OCI-LY3 (cell line): ENCODE measurements at regions not wholly inside any gene's neighbourhood (a gene's known extent, or its start where the extent isn't known, plus 50 kb on each side); places are given as distances from the start of the nearest gene placed in this dataset.

Experiments
- H2AFZ ChIP-seq: fragments of 200-600, 300-600 bp; shearing (Covaris generic); 2 replicates; pipeline ENCODE4 v1.6.0; 2014; ENCODE audit warnings: antibody characterized with exemption, low read depth, low read length
- H3K27ac ChIP-seq: fragments of 200-600, 300-600 bp; sonication (generic); 2 replicates; pipeline ENCODE4 v1.5.1; 2014; ENCODE audit warnings: mild to moderate bottlenecking, low read length, moderate library complexity, mixed read lengths
- H3K27me3 ChIP-seq: fragments of 200-600, 300-600 bp; sonication (generic); 2 replicates; pipeline ENCODE4 v1.6.1; 2014; ENCODE audit warnings: low read depth, low read length, mixed read lengths
- H3K36me3 ChIP-seq: fragments of 200-600, 300-600 bp; sonication (generic); replicated peaks from 2 replicates; pipeline ENCODE3; 2014; ENCODE audit warnings: low read depth, low read length, mixed read lengths
- H3K4me1 ChIP-seq: fragments of 300-600, 200-600 bp; sonication (generic); 2 replicates; pipeline ENCODE4 v1.6.1; 2014; ENCODE audit warnings: low read length, mixed read lengths
- H3K4me2 ChIP-seq: fragments of 200-600, 300-600 bp; sonication (generic); 2 replicates; pipeline ENCODE4 v1.6.1; 2014; ENCODE audit warnings: low read length, mixed read lengths
- H3K4me3 ChIP-seq: fragments of 300-600, 200-600 bp; sonication (generic); 2 replicates; pipeline ENCODE4 v1.5.1; 2014; ENCODE audit warnings: antibody characterized with exemption, mild to moderate bottlenecking, low read length, moderate library complexity
- H3K79me2 ChIP-seq: fragments of 300-600, 200-600 bp; shearing (Covaris generic); 2 replicates; pipeline ENCODE4 v1.6.1; 2014; ENCODE audit warnings: mild to moderate bottlenecking, low read length, mixed read lengths
- H3K9ac ChIP-seq: fragments of 300-600, 200-600 bp; shearing (Covaris generic); 2 replicates; pipeline ENCODE4 v1.6.0; 2014; ENCODE audit warnings: mild to moderate bottlenecking, low read length, moderate library complexity
- H3K9me3 ChIP-seq: fragments of 200-600, 300-600 bp; shearing (Covaris generic); 2 replicates; pipeline ENCODE4 v1.6.1; 2014; ENCODE audit warnings: low read length, mixed read lengths; ENCODE audit not compliant: insufficient read depth
- H4K20me1 ChIP-seq: fragments of 200-600, 300-600 bp; sonication (generic); 2 replicates; pipeline ENCODE4 v1.6.1; 2016; ENCODE audit warnings: low read length, mixed read lengths; ENCODE audit not compliant: insufficient read depth
- EZH2phosphoT487 ChIP-seq: fragments of 200-600 bp; shearing (Covaris generic); IDR thresholded peaks from 2 replicates; pipeline ENCODE4 v1.6.1; 2018; ENCODE audit warnings: antibody characterized with exemption, mixed run types, low read depth
- TF ChIP-seq, protein P1 (sequence below): fragments of 200-600, 300-600 bp; sonication (generic); IDR thresholded peaks from 2 replicates; pipeline ENCODE4 v1.5.1; 2014; ENCODE audit warnings: antibody characterized with exemption, low read length, low read depth

DNA sequence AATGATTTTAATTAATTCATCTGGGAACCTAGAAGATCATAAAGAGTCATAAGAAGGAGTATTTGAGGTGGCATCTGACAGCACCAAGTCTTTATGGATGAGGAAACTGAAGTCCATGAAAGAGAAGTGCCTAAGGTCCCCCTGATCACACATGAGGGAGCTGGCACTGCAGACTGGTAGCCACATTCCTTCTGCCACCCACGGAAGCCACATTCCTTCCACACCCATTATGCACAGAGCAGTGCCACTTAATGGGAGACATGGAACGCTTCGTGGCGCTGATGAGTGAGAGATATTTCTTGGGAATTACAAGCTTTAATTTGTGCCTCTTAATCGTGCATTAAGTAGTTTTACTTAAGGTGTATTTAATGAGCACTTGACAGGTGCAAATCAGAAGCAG lies 139.3 kb upstream of the NTF3 start:
- no peak overlapping the region for H3K9ac ChIP-seq
- no peaks in the 10 kb centered on the region for H3K9me3 ChIP-seq
- no peak for TF ChIP-seq EZH2phosphoT487
- TF ChIP-seq, protein P1, sequence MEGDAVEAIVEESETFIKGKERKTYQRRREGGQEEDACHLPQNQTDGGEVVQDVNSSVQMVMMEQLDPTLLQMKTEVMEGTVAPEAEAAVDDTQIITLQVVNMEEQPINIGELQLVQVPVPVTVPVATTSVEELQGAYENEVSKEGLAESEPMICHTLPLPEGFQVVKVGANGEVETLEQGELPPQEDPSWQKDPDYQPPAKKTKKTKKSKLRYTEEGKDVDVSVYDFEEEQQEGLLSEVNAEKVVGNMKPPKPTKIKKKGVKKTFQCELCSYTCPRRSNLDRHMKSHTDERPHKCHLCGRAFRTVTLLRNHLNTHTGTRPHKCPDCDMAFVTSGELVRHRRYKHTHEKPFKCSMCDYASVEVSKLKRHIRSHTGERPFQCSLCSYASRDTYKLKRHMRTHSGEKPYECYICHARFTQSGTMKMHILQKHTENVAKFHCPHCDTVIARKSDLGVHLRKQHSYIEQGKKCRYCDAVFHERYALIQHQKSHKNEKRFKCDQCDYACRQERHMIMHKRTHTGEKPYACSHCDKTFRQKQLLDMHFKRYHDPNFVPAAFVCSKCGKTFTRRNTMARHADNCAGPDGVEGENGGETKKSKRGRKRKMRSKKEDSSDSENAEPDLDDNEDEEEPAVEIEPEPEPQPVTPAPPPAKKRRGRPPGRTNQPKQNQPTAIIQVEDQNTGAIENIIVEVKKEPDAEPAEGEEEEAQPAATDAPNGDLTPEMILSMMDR, result no peak
- H3K79me2 ChIP-seq, result no peaks in the 10 kb centered on the region
- H3K36me3 ChIP-seq, result no peaks in the 10 kb centered on the region
- no peak overlapping the region for H2AFZ ChIP-seq
- peaks cover 17% of the 10 kb centered on the region for H3K27me3 ChIP-seq
- H3K4me1 ChIP-seq, result no peaks in the 10 kb centered on the region
- H3K27ac ChIP-seq, result no peak overlapping the region
- H3K4me3 ChIP-seq, result no peak overlapping the region
- H3K4me2 ChIP-seq, result no peak overlapping the region
- H4K20me1 ChIP-seq, result no peaks in the 10 kb centered on the region

DNA sequence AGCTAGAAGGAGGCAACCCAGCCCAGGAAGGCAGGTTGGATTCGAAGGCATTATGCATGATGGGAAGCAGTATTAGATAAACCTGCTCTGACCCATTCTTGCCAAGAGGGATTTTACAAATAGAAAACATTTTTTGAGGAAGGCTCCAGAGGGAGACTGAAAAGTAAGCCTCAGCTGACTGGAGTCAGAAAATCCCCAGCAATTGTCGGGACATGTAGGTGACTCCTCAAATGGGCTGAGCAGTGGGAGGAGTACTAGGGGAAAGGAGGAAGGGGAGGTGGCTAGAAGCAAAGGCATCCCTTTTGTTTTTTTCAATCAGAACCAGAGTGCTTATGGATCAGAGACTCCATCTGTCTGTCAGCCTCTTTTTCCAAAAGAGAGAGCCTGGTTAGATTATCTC lies 138.1 kb upstream of the NTF3 start:
- no peak overlapping the region for H3K4me2 ChIP-seq
- H3K9me3 ChIP-seq, result no peaks in the 10 kb centered on the region
- no peaks in the 10 kb centered on the region for H4K20me1 ChIP-seq
- no peaks in the 10 kb centered on the region for H3K4me1 ChIP-seq
- H3K27me3 ChIP-seq, result peaks cover 17% of the 10 kb centered on the region
- no peaks in the 10 kb centered on the region for H3K79me2 ChIP-seq
- H2AFZ ChIP-seq, result no peak overlapping the region
- TF ChIP-seq, protein P1, result no peak
- no peak for TF ChIP-seq EZH2phosphoT487
- H3K4me3 ChIP-seq, result no peak overlapping the region
- no peak overlapping the region for H3K27ac ChIP-seq
- H3K36me3 ChIP-seq, result no peaks in the 10 kb centered on the region
- no peak overlapping the region for H3K9ac ChIP-seq

DNA sequence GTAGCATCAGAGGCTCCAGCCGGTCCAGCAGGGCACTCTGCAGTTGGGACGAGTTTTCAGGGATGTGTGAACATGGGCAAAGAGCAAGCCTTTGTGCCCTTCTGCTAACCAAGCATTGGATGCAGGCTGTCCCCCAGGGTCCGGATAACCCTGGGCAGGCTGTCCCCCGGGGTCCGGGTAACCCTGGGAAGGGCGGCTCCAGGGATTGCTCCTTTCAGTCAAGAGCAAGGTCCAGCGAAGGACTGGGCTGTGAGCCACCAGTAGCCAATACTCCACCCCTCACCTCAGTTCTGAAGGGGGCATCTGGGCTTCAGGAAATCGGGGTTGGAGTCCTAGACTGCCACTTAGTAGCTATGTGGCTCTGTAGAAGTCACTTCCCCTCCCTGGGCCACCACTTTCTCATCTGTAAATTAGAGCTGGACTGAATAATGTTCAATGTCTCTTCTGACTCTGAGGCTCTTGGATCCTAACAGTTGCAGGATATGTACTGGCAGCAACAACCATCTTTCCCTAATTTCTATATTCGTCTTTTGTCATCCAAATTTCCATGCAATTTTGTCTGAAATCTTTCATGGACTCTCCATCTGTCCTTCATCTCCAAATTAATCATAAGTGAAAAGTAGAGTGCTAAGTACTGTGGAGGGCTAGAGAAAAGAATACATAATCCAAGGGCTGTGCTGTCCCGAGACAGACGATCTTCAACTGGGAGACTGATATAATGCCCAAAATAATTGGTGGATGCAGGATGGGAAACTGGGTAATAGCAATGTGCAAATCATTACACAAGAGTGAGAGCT lies 137.4 kb upstream of the NTF3 start:
- H3K9me3 ChIP-seq, result no peaks in the 10 kb centered on the region
- peaks cover 18% of the 10 kb centered on the region for H3K27me3 ChIP-seq
- H3K4me3 ChIP-seq, result no peak overlapping the region
- H3K36me3 ChIP-seq, result no peaks in the 10 kb centered on the region
- H3K27ac ChIP-seq, result no peak overlapping the region
- H4K20me1 ChIP-seq, result no peaks in the 10 kb centered on the region
- H3K79me2 ChIP-seq, result no peaks in the 10 kb centered on the region
- H3K4me2 ChIP-seq, result no peak overlapping the region
- no peak overlapping the region for H3K9ac ChIP-seq
- TF ChIP-seq EZH2phosphoT487, result no peak
- TF ChIP-seq, protein P1, result no peak
- no peaks in the 10 kb centered on the region for H3K4me1 ChIP-seq
- H2AFZ ChIP-seq, result no peak overlapping the region

DNA sequence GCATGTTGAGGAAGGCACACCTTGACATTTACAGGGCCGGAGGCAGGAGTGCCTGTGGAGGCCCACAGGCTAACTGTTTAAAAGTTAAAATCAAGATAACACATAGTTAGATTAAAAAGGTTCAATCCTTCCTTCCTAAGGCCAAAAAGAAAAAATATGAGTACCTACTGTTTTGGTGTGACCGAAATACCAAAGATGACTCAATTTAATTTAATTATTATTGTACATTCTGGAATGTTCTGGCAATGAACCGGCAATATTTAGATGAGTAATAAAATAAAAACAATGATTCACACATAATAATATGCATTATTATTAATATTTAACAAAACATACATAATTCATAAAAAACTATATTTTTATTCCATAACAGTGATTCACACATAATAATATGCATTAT lies 136.8 kb upstream of the NTF3 start:
- H3K4me1 ChIP-seq, result no peaks in the 10 kb centered on the region
- peaks cover 25% of the 10 kb centered on the region for H3K27me3 ChIP-seq
- no peak overlapping the region for H3K9ac ChIP-seq
- no peaks in the 10 kb centered on the region for H3K9me3 ChIP-seq
- no peaks in the 10 kb centered on the region for H3K36me3 ChIP-seq
- H4K20me1 ChIP-seq, result no peaks in the 10 kb centered on the region
- no peak overlapping the region for H3K4me3 ChIP-seq
- H3K4me2 ChIP-seq, result no peak overlapping the region
- TF ChIP-seq, protein P1, result no peak
- TF ChIP-seq EZH2phosphoT487, result no peak
- H3K79me2 ChIP-seq, result no peaks in the 10 kb centered on the region
- H3K27ac ChIP-seq, result no peak overlapping the region
- no peak overlapping the region for H2AFZ ChIP-seq
